GM19397 (cell line): ENCODE measurements at regions not wholly inside any gene's neighbourhood (a gene's known extent, or its start where the extent isn't known, plus 50 kb on each side); places are given as distances from the start of the nearest gene placed in this dataset.
"Not testable (repeated sequence)": the region's sequence is repeated elsewhere in the genome, so short reads cannot be mapped to it uniquely, and the experiment has no call there.

Experiments used
- ATAC-seq: cut with Tn5 transposase; IDR thresholded peaks from one replicate; pipeline ENCODE4 v1.9.1; 2021; ENCODE audit warnings: mild to moderate bottlenecking, moderate library complexity; ENCODE audit not compliant: unreplicated experiment

DNA sequence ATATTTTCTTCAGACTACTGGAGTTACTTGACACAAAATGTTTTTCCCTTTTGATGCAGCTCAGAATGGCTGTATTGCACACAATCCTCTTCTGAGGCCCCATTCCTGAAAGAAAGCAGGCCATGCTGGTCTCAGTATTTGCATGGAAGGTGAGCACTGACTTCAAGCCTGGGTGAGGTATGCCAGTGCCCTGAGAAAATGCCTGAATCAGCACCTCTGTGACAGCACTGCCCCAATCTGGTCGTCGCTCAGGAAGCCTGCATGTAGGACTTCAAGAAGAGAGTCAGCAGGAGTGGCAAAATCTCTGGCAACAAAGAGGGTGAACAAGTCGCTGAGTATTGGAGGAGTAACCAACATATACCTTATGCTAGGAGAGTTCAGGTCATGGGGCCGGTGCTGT lies 425.2 kb upstream of the PIK3R1 start:
- ATAC-seq, result no peak

DNA sequence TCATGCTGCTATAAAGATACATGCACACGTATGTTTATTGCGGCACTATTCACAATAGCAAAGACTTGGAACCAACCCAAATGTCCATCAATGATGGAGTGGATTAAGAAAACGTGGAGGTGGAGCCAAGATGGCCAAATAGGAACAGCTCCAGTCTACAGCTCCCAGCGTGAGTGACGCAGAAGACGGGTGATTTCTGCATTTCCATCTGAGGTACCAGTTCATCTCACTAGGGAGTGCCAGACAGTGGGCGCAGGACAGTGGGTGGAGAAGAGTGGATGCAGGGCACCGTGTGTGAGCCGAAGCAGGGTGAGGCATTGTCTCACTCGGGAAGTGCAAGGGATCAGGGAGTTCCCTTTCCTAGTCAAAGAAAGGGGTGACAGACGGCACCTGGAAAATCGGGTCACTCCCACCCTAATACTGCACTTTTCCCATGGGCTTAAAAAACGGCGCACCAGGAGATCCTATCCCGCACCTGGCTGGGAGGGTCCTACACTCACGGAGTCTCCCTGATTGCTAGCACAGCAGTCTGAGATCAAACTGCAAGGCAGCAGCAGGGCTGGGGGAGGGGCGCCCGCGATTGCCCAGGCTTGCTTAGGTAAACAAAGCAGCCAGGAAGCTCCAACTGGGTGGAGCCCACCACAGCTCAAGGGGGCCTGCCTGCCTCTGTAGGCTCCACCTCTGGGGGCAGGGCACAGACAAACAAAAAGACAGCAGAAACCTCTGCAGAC lies 435.5 kb upstream of the PIK3R1 start:
- ATAC-seq, result not testable (repeated sequence)

DNA sequence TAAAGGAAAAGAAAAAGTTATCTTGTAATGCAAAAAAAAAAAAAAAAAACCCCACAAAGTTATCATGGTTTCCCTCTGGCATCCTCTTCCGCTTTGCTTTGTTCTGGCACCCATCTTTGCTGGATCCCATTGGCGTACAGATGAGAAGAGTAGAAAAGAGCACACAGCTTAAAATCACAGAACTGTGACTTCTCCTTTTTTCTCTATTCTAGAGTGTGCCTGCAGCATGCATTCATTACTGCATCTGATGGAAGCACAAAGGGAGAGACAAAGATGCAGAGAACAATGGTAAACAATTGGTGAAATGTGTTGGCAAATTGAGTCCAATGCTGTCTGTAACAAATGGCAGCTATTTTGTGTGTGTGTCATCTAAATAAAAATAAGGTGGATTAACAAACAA lies 440.8 kb upstream of the PIK3R1 start:
- no peak for ATAC-seq

DNA sequence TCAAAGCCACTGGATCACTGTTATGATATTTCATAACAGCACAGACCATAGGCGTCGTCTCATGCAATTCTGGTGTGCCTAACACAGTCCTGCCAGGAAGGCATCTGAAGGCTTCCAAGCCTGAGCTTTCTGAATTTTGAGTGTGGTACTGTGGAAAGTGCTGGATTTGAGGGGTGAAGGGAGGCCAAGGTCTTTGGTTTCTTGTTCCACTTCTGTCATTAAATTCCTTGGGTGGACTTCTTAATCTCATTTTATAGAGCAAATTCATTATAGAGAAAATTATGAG lies 441.3 kb upstream of the PIK3R1 start:
- ATAC-seq, result no peak

DNA sequence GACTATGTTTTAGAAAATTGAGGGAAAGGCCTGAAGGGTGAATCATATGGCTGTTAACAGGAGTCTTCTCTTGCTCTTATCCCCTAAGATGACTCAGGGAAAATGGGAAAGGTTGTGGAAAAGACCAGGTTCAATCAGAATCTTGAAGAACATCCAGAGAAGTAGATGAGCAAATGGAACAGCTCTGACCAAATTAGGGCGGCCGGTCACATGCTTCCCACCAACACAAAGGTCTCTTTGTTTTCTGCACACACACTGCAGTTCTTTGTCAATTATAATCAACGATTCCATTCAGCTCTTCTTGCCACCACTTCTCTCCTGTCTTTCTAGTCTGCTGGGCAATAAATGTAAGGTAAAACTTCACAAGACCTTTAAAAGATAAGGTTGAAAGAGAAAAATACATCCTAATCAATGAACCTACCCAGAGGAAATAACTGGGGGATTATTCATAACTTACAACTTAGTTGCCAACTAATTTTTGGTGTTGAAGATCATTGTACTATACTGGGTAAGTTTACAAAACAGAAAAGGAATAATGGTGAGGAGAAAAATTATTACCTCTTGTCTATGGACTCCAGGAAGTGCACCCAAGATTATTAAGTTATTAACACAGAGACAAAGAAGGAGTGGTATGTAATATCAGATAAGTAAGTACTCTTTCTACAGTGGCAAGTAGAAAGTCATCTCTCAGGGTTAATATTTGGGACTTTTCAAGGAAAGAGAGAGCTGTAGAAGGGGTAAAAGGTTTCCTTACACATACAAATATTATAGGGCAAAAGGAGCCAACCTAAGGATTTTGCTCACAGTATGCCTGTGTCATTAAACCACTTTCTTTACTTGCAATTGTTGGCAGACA lies 441.9 kb upstream of the PIK3R1 start:
- no peak for ATAC-seq

DNA sequence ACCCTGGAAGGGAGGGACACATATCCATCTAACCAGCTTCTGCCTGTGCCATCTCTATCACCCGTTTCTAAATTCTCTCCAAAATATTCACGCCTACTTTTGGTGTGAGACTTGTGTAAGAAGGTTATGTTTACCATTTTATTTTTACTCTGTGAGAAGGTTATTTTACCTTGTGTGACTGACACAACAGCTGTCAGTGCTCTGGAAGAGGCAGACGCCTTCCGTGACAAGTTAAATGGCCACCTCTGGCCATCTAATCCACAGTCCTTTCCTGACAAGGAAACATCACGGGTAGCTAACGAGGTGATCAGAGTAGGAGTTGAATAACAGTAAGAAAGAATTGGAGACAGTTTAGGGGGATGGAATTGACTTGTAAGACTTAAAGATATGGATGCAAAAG lies 443.8 kb upstream of the PIK3R1 start:
- no peak for ATAC-seq

DNA sequence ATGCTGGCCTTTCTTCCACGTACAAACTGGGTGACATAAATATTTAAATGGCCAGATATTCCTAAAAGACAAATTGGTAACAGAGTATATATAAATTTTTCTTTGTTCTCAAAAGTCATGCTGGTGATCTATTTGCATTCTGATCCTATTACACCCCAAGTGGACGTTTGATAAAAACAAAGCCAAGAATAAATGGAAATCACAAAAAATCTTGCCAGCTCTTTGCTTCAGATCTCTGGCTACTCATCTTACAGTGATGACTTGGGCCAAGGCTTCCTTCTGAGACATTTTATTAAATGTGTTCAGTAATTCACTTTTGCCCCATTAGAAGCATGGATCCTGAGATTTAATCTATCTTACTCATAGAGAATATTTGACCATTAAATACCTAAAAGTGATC lies 444.3 kb upstream of the PIK3R1 start:
- no peak for ATAC-seq

DNA sequence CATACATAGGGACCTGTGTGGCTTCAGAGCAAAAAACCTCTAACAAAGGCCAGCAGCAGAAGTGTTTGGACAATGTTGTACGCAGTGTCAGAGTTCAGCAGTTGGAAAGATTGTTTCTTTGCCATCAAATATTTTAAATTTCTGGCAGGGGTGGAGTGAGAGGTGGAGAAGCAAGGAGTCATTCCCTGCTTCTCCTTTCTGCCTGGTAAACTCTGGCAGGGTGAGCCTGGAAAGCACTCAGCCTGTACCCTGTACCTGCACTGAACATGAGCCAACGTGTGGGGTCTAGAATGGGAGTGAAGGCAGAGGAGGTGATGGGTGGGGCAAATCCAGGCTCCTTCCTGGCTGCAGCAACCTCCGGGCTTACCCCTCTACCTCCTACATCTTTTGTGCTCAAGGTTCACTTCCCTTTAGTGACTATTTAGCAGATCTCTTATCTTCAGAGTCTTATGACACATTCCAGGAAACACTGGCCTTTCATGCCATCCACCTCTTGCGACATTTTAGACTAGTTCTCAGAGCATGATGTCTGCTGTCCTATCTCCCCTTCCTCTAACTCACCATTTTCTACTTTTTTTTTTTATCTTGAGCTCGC lies 445.0 kb upstream of the PIK3R1 start:
- ATAC-seq, result no peak

DNA sequence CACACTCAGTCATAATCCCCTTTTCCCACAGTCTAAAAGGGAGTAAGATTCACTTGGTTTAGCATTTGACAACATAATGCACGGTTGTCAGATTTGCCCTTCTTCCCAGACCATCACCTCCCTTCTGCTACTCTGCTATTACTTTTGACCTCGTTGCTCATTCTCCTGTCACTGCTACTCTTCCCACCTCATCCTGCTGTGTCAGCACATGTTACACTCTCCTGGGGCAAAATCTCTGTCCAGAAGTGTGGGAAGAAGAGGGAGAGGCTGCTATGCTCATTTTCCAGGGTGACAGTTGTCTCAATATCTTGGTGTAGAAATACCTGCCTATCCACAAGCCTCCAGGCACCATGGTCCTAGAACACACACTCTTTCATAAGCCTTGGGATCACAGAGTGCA lies 449.9 kb upstream of the PIK3R1 start:
- no peak for ATAC-seq

DNA sequence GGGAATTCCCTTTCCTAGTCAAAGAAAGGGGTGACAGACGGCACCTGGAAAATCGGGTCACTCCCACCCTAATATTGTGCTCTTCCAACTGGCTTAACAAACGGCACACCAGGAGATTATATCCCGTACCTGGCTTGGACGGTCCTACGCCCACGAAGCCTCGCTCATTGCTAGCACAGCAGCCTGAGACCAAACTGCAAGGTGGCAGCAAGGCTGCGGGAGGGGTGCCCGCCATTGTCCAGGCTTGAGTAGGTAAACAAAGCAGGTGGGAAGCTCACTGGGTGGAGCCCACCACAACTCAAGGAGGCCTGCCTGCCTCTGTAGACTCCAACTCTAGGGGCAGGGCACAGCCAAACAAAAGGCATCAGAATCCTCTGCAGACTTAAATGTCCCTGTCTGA lies 457.8 kb upstream of the PIK3R1 start:
- not testable (repeated sequence) for ATAC-seq

DNA sequence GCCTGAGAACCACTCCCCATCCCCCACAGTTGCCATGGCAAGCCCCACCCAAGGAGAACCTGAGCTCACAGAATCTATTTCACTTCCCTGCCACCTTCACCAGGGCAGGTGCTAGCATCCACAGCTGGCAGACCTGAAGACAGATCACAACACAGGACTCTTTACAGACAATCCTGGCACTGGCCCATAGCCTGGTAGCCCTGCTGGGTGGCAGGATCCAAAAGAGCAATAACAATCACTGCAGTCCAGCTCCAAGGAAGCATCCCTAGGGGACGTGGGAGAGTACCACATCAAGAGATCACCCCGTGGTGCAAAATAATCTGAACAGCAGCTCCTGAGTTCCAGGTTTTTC lies 463.2 kb upstream of the PIK3R1 start:
- ATAC-seq, result no peak

DNA sequence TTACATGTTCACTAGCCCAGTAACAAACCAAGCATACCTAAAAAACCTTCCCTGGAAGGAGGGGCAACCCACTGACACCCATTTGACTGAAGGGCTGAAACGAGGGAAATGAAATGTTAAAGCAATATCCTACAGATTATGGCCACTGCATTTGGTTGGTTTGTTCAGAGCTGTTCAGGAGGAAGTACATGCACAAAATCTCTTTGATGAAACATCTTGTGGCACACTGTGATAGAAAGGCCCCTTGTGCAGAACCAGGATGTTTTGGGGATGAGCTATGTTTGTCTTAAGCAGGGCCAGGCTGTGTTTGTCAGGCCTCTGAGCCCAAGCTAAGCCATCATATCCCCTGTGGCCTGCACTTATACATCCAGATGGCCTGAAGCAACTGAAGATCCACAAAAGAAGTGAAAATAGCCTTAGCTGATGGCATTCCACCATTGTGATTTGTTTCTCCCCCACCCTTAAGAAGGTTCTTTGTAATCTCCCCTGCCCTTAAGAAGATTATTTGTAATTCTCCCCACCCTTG lies 467.3 kb upstream of the PIK3R1 start:
- no peak for ATAC-seq

DNA sequence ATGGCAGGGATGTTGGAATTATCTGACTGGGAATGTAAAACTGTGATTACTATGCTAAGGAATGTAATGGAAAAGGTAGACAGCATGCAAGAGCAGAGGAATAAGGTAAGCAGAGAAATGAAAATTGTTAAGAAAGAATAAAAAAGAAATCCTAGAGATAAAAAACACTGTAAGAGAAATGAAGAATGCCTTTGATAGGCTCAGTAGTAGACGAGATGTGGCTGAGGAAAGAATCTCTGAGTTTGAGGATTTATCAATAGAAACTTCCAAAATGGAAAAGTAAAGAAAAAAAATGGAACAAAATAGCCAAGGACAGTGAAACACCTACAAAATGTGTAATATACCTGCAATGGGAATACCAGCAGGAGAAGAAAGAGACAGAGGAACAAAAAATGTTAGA lies 468.5 kb upstream of the PIK3R1 start:
- no peak for ATAC-seq

DNA sequence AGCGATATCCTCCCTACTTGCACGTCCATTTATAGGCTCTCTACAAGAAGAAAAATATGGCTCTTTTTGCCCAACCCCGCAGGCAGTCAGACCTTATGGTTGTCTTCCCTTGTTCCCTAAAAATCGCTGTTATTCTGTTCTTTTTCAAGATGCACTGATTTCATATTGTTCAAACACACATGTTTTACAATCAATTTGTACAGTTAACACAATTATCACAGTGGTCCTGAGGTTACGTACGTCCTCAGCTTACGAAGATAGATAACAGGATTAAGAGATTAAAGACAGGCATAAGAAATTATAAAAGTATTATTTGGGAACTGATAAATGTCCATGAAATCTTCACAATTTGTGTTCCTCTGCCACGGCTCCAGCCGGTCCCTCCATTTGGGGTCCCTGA lies 468.9 kb upstream of the PIK3R1 start:
- ATAC-seq, result not testable (repeated sequence)

DNA sequence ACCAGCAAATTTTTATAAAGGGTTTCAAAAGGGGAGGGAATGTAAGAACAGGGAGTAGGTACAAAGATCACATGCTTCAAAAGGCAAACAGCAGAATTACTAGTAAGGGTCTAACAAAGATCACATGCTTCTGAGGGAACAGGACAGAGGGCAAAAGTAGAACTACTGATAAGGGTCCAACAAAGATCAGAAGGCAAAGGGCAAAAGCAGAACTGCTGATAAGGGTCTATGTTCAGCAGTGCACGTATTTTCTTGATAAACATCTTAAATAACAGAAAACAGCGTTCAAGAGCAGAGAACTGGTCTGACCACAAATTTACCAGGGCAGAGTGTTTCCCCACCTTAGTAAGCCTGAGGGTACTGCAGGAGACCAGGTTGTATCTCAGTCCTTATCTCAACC lies 469.5 kb upstream of the PIK3R1 start:
- no peak for ATAC-seq

DNA sequence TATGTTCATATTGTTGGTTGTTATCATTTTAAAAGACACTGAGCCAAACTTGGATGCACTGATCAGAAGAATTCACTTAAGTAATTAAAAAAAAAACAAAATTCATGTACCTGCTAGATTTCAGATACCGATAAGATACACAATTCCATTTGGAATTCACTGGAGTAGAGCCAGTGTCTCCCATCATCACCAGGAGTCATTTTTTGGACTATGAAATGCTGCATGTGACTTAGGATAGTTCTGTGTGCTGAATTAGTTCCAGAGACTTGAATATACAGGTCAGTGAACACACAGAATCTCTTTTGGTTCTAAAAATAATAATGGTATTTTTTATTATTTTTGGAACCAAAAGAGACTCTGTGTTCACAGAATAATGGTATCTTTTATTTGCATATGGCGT lies 482.6 kb upstream of the PIK3R1 start:
- ATAC-seq, result no peak

DNA sequence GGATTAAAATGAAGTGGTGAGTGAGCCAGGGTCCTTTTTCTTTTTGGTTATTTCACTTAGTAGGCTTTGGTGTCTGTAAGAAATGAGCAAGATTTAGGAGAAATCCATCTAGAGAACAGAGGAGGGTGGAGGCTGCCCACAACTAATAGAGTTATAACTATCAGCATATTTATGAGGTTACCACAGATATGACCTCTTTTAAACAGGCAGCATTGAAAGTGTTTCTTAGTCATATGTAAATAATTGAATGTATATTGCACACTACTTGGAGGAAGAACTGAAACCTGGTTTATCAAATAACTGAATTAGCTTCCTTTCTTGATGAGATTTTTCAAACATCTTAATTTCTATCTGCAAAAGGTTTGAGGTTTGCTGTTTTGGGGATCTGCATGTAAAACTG lies 483.1 kb upstream of the PIK3R1 start:
- no peak for ATAC-seq

DNA sequence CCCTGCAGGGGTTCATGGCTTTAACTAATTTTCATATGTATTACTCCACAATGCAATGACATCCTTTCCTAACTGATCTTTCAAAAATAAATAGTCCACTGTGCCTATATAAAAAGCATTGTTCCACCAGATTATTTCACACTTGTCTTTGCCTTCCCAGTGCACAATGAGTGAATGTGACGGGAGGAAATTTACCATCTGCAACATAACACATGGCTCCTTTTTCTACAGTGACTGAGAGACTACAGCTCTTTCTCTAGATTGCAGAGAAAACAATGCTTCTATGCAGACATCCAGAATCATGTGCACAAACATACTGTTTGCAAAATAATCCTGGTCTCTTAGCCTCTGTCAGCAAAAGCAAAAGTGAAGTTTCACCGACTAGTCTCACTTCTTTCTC lies 483.7 kb upstream of the PIK3R1 start:
- no peak for ATAC-seq

DNA sequence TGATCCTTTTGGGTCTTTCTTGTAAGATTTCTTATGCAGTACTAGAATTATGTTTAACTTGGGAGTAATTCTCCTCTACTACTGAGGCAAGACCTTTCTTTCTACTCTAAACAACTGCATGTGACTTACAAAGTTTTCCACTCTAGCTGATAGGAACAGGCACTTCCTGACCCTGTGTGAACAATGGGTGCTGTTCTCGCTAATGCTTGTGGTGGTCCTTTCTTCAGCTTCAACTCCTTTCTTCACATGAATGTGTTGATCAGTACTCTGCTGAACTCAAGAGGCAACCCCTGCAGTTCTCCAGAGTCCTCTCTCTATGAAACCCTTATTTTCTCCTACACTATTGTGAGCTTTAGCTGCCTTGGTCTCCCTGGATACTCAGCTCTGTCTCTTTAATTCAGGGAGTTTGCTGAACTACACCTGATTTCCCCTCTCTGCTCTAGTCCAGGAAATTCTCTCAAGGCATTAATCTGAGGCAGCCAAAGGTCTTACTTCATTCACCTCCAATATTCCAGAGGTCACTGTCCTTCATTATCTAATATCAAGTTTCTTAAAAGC lies 484.6 kb upstream of the PIK3R1 start:
- ATAC-seq, result no peak

DNA sequence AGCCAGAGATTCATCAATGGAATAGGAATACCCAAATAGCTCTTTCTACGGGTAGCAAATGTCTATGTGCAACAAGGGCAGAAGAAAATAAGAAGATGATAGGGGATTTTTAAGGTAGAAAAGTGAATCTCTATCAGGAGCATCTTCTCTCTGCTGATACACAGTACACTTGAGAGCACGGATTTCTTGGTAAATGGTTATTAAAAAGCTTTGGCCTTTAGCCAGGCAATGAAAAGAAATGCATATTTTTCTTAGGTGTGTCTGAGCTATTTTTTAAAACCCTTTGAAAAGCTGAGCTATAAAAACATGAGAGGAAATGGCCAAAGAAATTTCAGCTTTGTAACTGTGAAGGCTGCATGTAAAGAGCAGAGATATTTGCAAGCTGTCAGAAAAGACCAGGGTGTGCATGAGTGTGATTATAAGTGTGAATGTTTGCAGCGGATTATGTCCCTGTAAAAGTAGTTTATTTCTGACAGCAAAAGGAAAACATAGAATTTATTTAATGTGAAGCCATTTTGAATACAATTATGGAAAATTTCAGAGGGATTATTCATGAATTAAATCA lies 487.1 kb upstream of the PIK3R1 start:
- ATAC-seq, result no peak

DNA sequence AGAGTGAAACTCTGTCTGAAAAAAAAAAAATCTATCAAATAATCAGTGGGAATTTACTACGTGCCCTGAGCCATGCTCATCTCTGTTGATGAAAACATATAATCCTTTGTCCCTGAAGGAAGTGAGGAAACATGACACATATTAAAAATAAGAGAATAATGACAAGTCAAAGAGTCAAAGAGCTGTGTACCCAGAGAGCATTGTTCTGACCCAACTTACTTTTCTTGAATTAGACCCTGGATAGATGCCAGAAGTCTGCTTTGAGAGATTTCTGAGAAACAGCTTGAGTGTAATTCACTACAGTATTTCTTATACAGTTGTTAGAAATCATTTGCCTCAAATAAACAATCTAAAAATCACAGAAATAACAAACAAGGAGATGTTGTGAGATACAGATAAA lies 490.0 kb upstream of the PIK3R1 start:
- ATAC-seq, result no peak
